Stimulated activated CD8-positive, alpha-beta memory T cell treated with anti-CD3 and anti-CD28 coated beads, Interleukin-2, amount 100 ng/mL, for 48 hours (primary cell): ENCODE measurements at regions not wholly inside any gene's neighbourhood (a gene's known extent, or its start where the extent isn't known, plus 50 kb on each side); places are given as distances from the start of the nearest gene placed in this dataset.

Experiments used
- DNase-seq, 2 donors: peaks; one replicate each; pipeline ENCODE4 v3.0.0-alpha.2; 2020; ENCODE audit warnings: low read depth in 2 of 2

DNA sequence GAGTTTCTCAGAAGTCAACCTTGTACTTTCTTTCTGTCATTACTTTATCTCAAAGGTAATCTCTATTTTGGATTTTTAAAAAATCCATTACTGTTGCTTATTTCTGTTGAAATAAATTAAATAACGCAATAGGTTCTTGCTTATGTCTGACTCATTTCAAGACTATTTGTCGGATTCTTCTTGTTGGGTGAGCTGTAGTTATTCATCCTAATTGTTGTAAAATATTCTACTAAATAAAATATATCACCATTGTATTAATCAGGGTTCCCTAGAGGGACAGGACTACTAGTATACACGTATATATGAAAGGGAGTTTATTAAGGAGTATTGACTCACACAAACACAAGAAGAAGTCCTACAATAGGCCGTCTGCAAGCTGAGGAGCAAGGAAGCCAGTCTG is 403.9 kb upstream of the CYRIA start:
- no peak for DNase-seq

DNA sequence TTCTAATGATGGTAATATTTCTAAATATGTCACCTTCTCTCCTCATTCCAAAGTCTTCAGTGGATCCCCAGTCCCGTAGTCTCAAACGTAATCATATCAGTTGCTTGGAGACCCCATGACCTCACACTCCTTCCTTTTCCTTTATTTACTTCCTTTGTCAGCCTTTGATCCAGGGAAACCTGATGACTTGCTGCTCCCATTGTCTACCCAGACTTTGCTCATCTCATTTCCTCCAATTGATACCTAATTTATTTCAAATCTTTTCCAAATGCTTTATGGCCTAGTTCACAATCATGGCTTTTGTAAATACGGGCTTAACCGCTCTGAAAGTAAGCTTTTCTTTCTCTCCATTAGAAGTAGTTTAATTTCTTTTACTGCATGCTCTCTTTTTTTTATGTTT is 402.4 kb upstream of the CYRIA start:
- no peak for DNase-seq

DNA sequence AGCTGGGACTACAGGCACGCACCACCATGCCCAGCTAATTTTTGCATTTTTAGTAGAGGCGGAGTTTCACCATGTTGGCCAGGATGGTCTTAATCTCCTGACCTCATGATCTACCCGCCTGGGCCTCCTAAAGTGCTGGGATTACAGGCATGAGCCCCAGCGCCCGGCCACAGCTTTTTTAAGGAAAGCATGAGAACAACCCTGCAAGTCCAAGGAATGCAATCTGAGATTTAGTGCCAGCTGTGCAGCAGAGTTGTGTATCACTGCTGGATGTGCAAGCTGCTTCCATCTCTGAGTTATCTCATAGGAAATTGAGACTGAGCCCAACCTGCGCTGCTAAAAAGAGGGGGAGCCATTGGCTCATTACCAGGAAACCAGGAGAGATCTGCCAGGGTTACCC is 399.9 kb upstream of the CYRIA start:
- no peak for DNase-seq

DNA sequence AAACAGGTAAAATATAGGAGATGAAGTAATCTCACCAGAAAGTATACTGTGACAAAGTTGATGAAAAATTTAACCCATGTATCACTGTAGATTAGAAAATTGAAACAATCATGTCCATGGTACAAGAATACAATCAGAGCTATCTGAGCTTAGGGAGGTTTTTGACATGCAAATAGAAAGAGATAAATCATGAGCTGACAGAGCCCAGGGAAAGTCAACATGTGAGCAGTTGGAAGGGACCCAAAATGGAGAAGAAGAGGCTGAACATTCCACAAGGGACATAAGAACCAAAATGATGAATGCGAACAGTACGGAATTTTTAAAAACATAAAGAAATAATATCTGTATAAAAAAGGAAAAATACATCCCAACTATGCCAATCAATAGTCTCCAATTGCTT is 395.4 kb upstream of the CYRIA start:
- no peak for DNase-seq

DNA sequence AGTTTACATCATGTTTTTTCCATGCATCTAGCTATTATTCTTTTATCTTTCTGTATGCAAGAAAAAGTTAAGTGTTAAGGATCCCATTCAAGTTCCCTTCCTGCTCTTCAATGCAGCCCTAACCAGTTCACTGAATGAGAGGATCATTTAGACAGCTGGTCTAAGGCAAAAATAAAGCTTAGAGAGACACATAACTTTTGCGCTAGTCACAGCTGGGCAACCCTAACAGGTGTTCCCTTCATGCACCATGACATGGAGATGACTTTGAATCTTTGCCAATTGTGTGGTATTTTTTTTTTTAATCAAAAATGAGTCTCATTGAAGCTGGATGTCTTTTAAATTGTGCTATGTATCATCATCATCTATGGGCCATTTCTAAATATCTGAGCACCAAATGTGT is 393.8 kb upstream of the CYRIA start:
- no peak for DNase-seq

DNA sequence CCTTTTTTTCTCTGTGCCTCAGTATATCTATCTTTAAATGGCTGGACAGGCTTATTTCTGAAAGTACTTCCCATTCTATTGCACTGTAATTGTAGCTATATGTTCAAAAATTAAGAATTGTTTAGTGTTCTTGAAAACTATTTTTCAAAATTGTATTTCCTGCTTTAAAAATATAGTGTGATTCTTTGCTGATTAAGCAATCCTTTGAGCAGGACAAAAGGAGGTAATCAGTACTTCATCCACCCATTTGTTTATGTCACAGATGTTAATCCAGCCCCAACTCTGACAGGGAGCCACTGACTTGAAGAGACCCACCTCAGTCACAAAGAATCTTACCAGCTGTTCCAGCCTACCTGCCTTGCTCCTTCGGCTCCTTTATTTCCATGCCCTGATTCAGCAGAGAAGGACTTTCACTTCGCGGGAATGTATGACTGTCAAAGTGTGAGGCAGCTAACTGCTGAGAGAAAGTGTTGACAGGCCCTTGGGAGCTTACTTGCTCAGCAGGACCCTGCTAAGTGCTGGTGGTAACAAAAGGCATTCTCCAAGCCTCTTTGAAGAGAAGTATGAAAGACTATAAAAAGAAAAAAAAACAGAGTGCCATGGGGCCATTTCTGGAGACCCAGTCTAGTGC is 393.3 kb upstream of the CYRIA start:
- DNase-seq: no peak

DNA sequence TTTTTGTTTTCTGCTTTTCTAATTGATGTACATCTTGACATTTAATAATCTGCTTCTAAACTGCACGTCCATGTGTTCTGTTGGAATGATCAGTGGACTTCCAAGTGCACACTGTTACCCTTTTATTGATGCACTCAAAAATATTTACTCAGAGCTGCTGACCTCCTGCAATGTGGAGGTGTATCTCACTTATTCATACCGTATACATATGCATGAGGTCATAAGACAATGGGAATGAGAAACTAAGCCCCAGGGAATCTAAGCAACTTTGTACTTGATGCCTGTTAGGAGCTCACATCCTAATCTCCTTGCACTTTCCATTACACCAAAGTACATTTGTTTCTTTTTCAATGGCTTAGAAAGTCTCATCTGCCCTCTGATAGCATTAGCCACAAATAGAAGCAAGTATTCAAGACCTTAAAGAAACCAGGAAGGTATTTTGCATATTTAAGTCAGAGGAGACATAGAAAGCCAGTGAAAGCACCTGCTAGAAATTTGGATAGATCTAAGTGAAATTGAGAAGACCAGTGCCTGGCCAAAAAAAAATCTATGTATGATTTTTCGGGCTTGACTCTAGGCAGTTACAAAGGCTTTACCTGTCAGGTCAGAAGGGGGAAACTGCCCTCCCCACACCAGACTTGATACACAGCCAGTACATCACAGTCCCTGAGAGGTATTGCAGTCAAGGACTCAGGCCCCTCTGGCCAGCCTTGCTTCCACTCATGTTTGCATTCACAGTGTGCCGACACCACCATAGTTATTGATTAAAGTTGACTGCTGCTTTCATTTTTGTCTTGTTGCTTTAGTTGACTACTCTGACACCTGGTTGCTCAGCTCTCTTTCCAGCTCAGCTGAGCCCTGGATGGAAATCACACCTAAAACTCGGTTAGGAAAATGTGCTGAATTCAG is 391.7 kb upstream of the CYRIA start:
- no peak for DNase-seq

DNA sequence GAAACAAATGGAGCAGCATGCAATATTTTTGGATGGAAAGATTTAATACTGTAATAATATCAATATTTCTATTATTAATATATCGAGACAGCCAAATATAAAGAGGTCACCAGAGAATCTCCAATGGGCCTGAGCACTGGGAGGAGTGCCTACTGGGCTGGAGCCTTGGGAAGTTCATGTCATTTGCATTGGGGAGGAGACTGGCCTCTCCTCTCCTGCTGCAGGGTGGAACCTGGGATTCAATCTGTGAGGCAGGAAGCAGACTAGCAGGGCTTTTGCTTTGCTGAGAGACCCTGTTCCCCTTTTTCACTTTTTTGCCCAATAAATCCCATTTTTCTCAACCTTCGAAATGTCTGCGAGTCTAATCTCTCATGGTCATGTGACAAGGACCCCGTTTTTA is 390.6 kb upstream of the CYRIA start:
- no peak for DNase-seq

DNA sequence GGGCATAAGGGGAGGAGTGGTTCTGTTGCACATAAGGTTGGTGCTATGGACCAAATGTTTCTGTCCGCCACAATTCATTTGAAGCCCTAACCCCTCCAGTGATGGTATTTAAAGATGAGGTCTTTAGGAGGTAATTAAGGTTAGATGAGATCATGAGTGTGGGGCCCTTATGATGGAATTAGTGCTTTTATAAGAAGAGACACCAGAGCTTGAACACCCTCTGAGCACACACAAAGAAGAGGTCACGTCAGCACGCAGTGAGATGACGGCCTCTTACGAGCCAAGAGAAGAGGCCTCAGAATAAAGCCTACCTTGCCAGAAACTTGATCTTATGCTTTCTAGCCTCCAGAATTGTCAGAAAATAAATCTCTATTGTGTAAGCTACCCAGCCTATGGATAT is 386.4 kb upstream of the CYRIA start:
- DNase-seq: no peak

DNA sequence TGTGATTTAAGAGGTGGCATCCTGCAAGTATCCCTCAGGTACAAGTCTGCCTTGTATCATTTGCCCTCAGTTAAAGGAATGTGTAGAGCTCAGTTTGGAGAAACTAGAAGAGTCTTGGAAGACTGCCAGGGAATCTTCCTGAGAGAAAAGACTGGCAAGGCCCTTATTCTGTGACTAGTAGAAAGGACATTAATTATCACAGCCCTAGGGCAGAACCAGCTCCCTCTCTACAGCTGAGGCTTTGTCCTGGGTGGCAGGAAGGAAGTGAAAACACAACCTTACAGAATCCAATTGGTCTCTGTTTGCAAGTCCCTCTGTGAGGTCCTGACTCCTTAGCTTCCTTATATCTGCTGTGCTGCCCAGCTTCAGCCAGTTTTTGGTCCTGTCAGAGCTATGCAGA is 385.9 kb upstream of the CYRIA start:
- no peak for DNase-seq

DNA sequence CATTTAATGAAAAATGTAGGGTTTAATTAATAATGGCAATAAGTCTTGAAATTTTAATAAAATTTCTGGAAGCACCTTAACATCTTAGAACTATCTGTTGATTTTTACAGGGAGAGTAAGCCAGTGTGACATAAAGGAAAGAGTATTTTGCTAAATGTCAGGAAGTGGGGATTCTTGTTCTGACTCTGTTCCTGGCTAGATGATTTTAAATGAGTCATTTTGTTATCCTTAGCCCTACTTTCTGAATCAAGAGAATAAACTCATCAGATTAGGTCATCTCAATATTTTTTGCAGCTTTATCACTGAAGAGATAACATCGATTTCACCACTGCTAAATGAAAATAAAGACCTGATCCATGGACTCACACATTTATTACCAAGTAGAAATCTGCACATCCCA is 377.5 kb upstream of the CYRIA start:
- no peak for DNase-seq

DNA sequence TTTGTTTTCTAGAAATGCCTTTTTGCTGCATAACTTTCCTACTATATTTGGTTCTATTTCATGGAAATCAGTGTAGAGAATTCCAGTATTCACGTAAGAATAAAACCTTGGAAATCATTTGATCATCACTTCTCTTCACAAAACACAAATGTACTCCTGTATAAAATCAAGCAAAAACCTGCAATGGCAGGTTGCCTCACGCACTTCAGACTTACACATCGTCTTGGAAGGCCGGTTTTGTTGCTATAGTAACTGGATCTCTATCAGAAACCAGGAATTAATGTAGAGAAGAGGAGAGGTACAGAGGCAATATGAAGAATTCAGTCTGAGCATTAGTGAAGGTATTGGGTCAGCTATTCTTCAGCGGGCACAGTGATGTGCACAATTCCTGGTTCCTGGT is 370.7 kb upstream of the CYRIA start:
- no peak for DNase-seq

DNA sequence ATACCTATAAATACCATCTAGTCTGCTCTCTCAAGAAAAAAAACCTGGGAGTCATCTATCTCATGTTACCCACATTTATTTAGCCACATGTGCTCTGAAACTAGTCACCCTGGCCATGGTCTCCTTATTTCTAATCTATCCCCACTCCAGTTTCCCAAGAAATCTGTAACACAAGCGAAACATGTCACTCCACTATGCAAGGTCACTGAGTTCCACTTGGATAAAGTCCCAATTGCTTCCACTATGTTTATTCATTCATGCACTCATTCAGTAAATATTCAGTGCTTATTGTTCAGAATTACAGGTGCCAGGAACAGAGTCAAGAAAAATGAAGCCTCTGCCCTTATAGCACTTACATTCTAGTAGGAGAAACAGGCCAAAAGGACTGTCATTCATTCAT is 369.4 kb upstream of the CYRIA start:
- DNase-seq: no peak

DNA sequence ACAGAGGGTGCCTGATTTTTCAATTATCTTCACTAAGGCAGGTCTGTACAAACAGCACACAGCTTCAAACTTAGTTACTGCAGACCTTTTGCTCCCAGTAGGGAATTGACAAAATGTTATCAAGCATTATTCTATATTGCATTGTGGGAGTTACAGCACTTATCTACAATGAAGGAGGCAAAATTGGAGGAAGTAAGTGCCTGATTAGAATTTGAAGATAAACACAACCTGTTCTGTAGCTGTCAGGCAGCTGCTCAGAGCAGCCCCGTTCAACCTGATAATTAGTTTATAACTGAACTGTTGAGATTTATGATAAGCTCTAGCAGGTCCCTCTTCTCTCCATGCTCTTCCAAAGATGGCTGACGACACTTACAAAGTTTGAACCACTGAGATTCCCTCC is 364.4 kb upstream of the CYRIA start:
- DNase-seq: no peak

DNA sequence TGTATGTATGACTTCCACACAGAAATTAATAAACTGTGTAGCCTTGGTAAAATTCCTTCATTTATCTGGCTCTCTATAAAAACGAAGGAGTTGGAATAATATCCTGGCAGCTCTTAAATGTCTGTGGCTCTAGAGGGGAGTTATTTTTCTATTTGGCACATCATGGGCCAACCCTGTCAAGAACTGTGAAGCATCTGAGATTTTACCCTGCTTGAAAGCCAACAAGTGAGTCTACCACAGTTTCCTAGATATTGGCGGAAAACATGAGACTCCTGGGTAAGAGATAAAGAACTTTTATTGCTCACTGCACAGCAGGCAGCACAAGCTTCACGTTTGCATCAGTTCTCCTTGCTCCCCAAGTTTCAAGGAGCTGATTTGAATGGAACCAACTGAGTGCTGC is 346.7 kb upstream of the CYRIA start:
- no peak for DNase-seq

DNA sequence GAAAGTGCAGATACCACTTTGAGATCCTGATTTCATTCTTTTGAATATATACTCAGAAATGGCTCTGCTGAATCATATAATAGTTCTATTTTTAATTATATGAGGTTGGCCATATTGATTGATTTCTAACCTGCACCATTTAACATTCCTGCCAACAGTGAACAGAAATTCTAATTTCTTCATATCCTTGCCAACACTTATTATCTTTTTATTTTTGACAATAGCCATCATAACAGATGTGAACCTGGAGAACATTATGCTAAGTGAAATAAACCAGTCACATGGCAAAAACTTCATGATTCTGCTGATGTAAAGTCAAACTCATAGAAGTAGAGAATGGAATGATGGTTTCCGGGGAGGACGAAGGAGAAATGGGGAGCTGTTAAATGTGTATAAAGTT is 344.5 kb upstream of the CYRIA start:
- no peak for DNase-seq

DNA sequence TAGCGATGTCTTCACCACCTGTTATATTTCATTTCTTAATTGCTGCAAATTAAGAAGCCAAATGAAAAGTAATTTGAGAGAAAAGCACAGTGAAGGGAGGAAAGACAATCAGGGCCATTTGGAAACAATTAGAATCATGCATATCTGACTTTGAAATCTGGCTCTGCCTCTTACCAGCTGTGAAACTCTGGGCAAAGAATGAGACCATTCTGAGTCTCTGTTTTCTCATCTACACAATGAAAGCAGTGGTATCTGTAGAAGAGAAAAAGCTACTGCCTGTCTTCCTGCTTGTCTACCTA is 334.5 kb upstream of the CYRIA start:
- no peak for DNase-seq

DNA sequence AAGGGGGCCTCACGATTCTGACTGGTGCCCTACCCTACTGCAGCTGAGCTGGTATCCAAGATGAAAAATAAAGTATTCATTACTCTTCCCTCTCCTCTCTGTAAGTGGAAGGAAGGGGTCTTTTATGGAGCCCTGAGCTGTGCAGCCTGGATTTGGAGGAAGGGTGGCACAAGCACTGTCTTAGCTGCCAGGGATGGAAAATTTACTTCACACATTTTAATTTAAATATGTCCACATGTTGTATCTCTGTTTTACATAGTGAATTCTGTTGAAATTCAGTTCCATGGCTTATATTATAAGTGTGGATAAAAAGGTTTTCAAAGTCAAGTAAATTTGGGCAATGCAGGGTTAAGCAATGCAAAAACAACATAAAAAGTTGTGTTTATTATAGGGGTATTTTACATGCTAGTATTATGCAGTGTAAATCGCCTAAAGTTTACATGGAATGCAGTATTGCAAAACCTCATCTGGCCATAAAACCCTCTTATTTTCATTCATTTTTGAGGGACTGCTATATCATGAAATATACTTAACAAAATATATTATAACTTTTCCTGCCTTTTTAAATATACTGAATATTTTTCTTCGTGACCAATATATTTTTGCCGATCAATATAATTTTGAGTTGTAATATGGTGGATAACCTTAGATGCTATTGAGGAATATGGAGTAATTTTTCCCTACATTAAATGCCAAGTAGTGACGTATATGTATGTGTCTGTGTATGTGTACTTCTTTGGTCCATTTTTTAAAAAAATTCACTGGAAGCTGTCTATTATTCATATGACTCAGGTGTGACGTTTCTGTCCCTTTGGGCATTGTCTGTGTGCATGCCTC is 333.9 kb upstream of the CYRIA start:
- no peak for DNase-seq

DNA sequence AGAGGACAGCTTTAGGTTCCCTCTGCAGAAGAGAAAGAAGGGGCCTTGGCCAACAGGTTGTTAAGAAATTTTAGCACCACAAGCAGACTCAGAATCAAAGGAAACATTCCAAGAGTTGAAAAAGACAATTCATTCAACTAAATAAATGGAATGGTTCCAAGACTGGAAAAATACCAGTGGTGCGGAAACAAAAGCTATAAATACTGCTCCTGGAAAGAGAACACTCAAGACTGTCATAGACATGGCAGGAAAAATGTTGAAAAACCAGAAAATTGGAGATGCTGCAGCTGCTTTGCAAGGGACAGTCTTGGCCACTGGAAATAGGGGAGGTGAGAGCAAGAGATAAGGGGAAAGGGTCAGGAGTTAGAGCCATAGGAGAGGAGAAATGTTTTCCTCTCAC is 312.7 kb upstream of the CYRIA start:
- no peak for DNase-seq

DNA sequence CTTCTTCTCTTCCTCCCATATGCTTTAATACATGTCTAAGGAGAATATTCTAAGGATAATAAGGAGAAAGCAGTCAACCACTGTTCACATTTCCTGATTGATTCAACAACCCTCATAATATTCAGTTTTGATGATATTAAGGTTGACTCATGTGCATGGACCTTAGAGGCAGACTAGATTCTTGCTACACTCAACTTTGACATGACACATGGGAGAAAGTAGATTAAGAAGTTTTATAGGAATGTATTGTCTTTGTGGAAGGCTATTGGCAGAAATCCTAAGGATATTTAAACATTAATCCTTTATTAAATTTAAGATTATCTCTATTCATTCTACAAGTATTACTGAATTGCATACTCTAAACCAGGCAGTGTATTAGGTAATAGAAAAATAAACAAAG is 309.1 kb upstream of the CYRIA start:
- no peak for DNase-seq

DNA sequence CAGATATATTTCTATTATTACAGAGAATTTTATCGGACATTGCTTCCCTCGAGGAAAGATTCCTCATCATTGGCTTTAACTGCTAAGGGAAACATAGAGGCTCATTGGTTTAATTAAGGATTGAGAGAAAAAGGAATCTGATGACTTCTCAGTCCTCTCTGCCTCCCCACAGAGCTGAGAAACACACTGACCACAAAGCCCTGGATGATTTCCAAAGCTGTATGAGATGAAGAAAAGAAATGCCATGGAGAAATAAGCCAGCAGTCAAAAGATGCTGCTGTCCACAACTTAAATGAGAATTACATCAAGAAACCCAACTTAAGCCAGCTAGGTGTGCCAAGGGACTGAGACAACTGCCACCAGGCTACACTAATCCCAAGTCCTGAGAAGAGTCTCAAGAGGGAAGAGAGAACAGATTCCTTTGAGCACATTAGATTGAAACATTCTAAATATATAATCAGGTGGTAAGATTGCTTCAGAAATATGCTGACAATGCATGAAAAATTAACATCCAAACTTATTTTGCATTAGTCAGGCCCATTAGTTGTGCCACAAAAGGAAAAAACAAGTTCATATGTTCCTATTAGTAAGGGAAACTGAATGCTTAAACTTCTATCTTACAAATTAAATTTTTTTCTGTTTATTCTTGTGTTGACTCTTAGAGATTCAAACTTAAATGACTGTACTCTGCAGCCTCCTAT is 308.1 kb upstream of the CYRIA start:
- DNase-seq: no peak

DNA sequence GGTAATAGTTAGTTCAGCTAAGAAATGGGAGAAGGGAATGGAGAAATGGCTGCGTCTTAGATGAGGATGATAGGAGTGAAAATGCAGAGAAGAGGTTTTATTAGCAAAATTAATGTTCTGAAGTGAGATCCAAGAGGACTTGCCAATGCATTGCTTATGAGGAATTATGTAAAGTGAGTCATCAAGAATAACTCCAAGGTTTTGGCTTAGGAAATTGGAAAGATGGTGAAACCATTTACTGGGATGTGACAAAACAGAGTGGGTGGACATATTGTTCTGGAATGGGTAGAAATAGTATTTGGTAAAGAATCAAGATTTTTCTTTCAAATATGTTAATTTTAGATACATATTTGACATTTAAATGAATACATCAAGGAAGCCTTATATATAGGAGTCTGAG is 306.6 kb upstream of the CYRIA start:
- DNase-seq: no peak
